Lung (tissue), 11 donors: ENCODE measurements at regions not wholly inside any gene's neighbourhood (a gene's known extent, or its start where the extent isn't known, plus 50 kb on each side); places are given as distances from the start of the nearest gene placed in this dataset.

ENCODE experiments used
- ATAC-seq: fragments of 200-7000 bp; cut with Tn5 transposase; one replicate; pipeline ENCODE4 v1.9.1; 2020; ENCODE audit warnings: moderate number of reproducible peaks; ENCODE audit not compliant: insufficient read depth, low FRiP score
- DNase-seq, 3 donors: peaks; one replicate each; pipeline ENCODE4 v3.0.0-alpha.2; 2013 to 2017
- H3K27ac ChIP-seq, 2 donors: one replicate each; pipeline ENCODE4 v1.5.1; 2013; ENCODE audit warnings: mild to moderate bottlenecking in 2 of 2, moderate library complexity in 2 of 2, control low read depth in 1 of 2, inconsistent platforms in 1 of 2, low read depth in 1 of 2, low read length in 1 of 2
- H3K27me3 ChIP-seq, 3 donors: one replicate each; pipeline ENCODE4 v1.5.1; 2013; ENCODE audit warnings: low read length in 2 of 3; ENCODE audit not compliant: control insufficient read depth in 3 of 3, insufficient read depth in 3 of 3
- H3K36me3 ChIP-seq, 4 donors: one replicate each; pipeline ENCODE4 v1.5.1; 2013; ENCODE audit warnings: low read length in 4 of 4, mild to moderate bottlenecking in 1 of 4, moderate library complexity in 1 of 4; ENCODE audit not compliant: control insufficient read depth in 4 of 4, insufficient read depth in 4 of 4
- H3K4me1 ChIP-seq, 5 donors: one replicate each; pipeline ENCODE4 v1.5.1; 2013; ENCODE audit warnings: low read length in 5 of 5, mild to moderate bottlenecking in 2 of 5, moderate library complexity in 1 of 5; ENCODE audit not compliant: control insufficient read depth in 5 of 5, insufficient read depth in 5 of 5
- H3K4me3 ChIP-seq: one replicate; pipeline ENCODE4 v1.5.1; 2013; ENCODE audit warnings: mild to moderate bottlenecking, control low read depth, moderate library complexity
- H3K9ac ChIP-seq, 2 donors: one replicate each; pipeline ENCODE4 v1.5.1; 2013; ENCODE audit warnings: low read length in 2 of 2, control low read depth in 1 of 2; ENCODE audit not compliant: insufficient read depth in 1 of 2
- H3K9me3 ChIP-seq, 4 donors: one replicate each; pipeline ENCODE4 v1.5.1; 2013; ENCODE audit warnings: low read length in 3 of 4, mild to moderate bottlenecking in 1 of 4, moderate library complexity in 1 of 4; ENCODE audit not compliant: control insufficient read depth in 4 of 4, insufficient read depth in 3 of 4
- WGBS, 2 donors: extraction: QIAGEN DNeasy Blood & Tissue Kit; methylation state at CpG; one replicate each; pipeline ENCODE4 v1.1.7; 2013; 5-methylcytosine and 5-hydroxymethylcytosine counted together
- TF ChIP-seq, protein P1 (sequence below): IDR thresholded peaks from 2 replicates; pipeline ENCODE4 v1.5.1; 2012; ENCODE audit warnings: mild to moderate bottlenecking; ENCODE audit errors: control extremely low read depth, extremely low read depth
- donor health status: control.
- donor health status: control.
- donor health status: Bipolar disorder and iron deficiency.
- donor health status: healthy.
- donor health status: DM: yes; HTN: yes; CAD: no.

DNA sequence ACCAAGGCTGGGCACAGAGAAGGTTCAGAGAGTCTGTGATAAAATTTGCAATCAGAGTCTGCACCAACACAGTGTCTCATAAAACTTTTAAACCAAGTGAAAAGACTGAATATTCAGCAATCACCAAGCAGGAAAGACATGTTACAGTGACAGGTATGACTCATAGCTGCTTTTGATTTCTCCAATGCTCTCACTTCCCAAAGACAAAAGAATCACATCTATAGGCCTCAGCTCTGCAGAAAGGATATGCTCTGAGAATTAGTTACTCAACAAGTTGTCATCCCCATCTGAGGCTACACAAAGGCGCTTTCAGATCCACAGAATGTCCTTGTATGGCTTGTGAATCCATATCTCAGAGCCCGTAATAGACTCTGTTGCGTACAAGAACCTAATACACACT, 92.5 kb downstream of the KCNF1 start:
- no peaks in the 10 kb centered on the region for H3K27me3 ChIP-seq
- H3K36me3 ChIP-seq: no peaks in the 10 kb centered on the region
- 83% methylated on average over 3 of the region's 3 CpGs for WGBS, 2 donors
- TF ChIP-seq, protein P1, sequence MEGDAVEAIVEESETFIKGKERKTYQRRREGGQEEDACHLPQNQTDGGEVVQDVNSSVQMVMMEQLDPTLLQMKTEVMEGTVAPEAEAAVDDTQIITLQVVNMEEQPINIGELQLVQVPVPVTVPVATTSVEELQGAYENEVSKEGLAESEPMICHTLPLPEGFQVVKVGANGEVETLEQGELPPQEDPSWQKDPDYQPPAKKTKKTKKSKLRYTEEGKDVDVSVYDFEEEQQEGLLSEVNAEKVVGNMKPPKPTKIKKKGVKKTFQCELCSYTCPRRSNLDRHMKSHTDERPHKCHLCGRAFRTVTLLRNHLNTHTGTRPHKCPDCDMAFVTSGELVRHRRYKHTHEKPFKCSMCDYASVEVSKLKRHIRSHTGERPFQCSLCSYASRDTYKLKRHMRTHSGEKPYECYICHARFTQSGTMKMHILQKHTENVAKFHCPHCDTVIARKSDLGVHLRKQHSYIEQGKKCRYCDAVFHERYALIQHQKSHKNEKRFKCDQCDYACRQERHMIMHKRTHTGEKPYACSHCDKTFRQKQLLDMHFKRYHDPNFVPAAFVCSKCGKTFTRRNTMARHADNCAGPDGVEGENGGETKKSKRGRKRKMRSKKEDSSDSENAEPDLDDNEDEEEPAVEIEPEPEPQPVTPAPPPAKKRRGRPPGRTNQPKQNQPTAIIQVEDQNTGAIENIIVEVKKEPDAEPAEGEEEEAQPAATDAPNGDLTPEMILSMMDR: no peak
- no peaks in the 10 kb centered on the region for H3K4me1 ChIP-seq
- H3K27ac ChIP-seq: no peak overlapping the region
- peaks cover 0 to 2% (median 0%) of the 10 kb centered on the region in 4 donors for H3K9me3 ChIP-seq
- DNase-seq (no peak), ATAC-seq (no peak)
- H3K4me3 ChIP-seq: no peak overlapping the region
- H3K9ac ChIP-seq: no peak overlapping the region

DNA sequence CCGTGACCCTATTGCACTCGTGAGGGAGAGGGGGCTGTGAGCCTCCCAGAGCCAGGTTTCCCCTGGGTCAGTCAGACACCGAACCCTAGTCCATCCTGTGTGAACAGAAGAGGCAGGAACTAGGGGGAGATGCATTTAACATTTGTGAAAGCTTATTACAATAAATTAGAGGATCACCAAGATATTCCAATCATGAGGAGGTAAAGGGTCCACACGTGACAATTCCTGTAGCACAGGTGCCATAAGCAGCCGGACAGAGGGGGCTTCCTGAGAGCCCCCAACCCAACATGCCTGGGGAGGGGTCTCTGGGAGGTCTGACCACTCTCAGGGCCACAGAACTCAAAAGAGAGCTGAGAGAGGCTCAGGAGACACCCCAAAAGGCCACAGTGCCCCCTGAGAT, 93.3 kb downstream of the KCNF1 start:
- Histone ChIP-seq H3K4me3 (no peak overlapping the region), H3K9ac (no peak overlapping the region), H3K27me3 (no peaks in the 10 kb centered on the region), H3K27ac (no peak overlapping the region), H3K9me3 (peaks cover 0 to 3% (median 0%) of the 10 kb centered on the region in 4 donors), H3K4me1 (no peaks in the 10 kb centered on the region), H3K36me3 (no peaks in the 10 kb centered on the region)
- 89 to 90% methylated on average over 5 of the region's 5 CpGs for WGBS, 2 donors
- TF ChIP-seq, protein P1: no peak
- DNase-seq (no peak), ATAC-seq (no peak)

DNA sequence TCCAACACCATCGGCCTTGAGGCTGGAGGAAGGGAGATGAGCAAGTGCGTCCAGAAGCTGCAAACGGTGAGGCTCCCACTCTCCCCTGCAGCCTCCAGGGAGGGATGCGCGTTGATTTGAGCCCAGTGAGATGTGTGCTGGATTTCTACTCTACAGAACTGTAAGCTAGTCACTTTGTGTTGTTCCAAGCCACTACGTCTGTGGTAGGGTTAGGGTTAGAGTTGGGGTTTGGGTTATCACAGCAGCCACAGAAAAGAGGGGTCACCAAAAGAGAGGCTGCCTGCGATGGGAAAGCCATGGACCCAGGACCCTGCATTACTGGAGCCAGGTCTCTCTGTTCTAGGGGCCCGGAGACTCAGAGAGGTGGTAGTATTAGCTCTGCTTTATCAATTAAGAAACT, 94.5 kb downstream of the KCNF1 start:
- DNase-seq (no peak), ATAC-seq (no peak)
- peaks cover 0 to 7% (median 0%) of the 10 kb centered on the region in 4 donors for H3K9me3 ChIP-seq
- no peaks in the 10 kb centered on the region for H3K27me3 ChIP-seq
- 92 to 93% methylated on average over 8 of the region's 8 CpGs for WGBS, 2 donors
- no peaks in the 10 kb centered on the region for H3K4me1 ChIP-seq
- H3K27ac ChIP-seq: no peak overlapping the region
- TF ChIP-seq, protein P1: no peak
- no peak overlapping the region for H3K9ac ChIP-seq
- H3K36me3 ChIP-seq: no peaks in the 10 kb centered on the region
- H3K4me3 ChIP-seq: no peak overlapping the region
